ENCODE measurements at regions not wholly inside any gene's neighbourhood (a gene's known extent, or its start where the extent isn't known, plus 50 kb on each side); places are given as distances from the start of the nearest gene placed in this dataset.

- no TSS peak for BruUV-seq (replicated peaks)
- peak overlapping the region; percentile 52; the same call in 1 of the 2 replicates for H3K27ac ChIP-seq (ENCODE audit: low read length)
- H3K4me1 ChIP-seq (ENCODE audit: control insufficient read depth, insufficient read depth, low read length): peaks cover 11% of the 10 kb centered on the region
- TF ChIP-seq POLR2AphosphoS5 (IDR thresholded peaks at IDR 0.05; ENCODE audit: low read depth, low read length) (no peak), SIN3A (IDR thresholded peaks at IDR 0.05; ENCODE audit: borderline replicate concordance, insufficient read depth, low read depth, low read length) (no peak), REST (IDR thresholded peaks at IDR 0.05; ENCODE audit: insufficient read depth in 1 of 2, low read depth in 2 of 2, low read length in 1 of 2) (no peak), TCF7L2 (IDR thresholded peaks at IDR 0.05; ENCODE audit: low read depth, low read length) (no peak), CTCF (IDR thresholded peaks at IDR 0.05) (no peak)
- H3K4me3 ChIP-seq (ENCODE audit: low read depth in 2 of 2, low read length in 2 of 2): no peak overlapping the region
- intact Hi-C loops (cut with micrococcal nuclease; ENCODE audit: unreplicated experiment): no loop called here
- no peaks in the 10 kb centered on the region for H3K9me3 ChIP-seq (ENCODE audit: control insufficient read depth, insufficient read depth, low read depth, low read length)
- POLR2A ChIA-PET: no interaction called here
- CTCF ChIA-PET: interaction anchor here (0.6 kb wide), 1 partner anchor 206 kb away, joined by 5 read pairs; no protein-coding TSS in a partner anchor
- DNase-seq (ENCODE audit: low read depth, low spot score) (no peak), ATAC-seq (no peak)
- in situ Hi-C loops (cut with HindIII; ENCODE audit: low pct_unique_long_range_greater_than_20kb, low sequenced_read_pairs): no loop called here
- H3K36me3 ChIP-seq (ENCODE audit: control insufficient read depth, insufficient read depth, low read length): no peaks in the 10 kb centered on the region
- no peaks in the 10 kb centered on the region for H3K27me3 ChIP-seq (ENCODE audit: control insufficient read depth, insufficient read depth, low read length)
Observed at GRCh38 chr6:43907789-43908472, 137.9 kb downstream of the VEGFA start.

- TF ChIP-seq TCF7L2 (IDR thresholded peaks at IDR 0.05; ENCODE audit: low read depth, low read length): no peak
- TF ChIP-seq CTCF (IDR thresholded peaks at IDR 0.05): no peak
- no peak for TF ChIP-seq REST (IDR thresholded peaks at IDR 0.05; ENCODE audit: insufficient read depth in 1 of 2, low read depth in 2 of 2, low read length in 1 of 2)
- TF ChIP-seq POLR2AphosphoS5 (IDR thresholded peaks at IDR 0.05; ENCODE audit: low read depth, low read length): no peak
- no peak for TF ChIP-seq SIN3A (IDR thresholded peaks at IDR 0.05; ENCODE audit: borderline replicate concordance, insufficient read depth, low read depth, low read length)
- DNase-seq (ENCODE audit: low read depth, low spot score): no peak
- intact Hi-C loops (cut with micrococcal nuclease; ENCODE audit: unreplicated experiment): no loop called here
- Histone ChIP-seq H3K4me3 (ENCODE audit: low read depth in 2 of 2, low read length in 2 of 2) (no peak overlapping the region), H3K27ac (ENCODE audit: low read length) (no peak overlapping the region), H3K36me3 (ENCODE audit: control insufficient read depth, insufficient read depth, low read length) (no peaks in the 10 kb centered on the region), H3K27me3 (ENCODE audit: control insufficient read depth, insufficient read depth, low read length) (no peaks in the 10 kb centered on the region), H3K9me3 (ENCODE audit: control insufficient read depth, insufficient read depth, low read depth, low read length) (no peaks in the 10 kb centered on the region), H3K4me1 (ENCODE audit: control insufficient read depth, insufficient read depth, low read length) (peaks cover 11% of the 10 kb centered on the region)
- ChIA-PET POLR2A (no interaction called here), CTCF (no interaction called here)
- in situ Hi-C loops (cut with HindIII; ENCODE audit: low pct_unique_long_range_greater_than_20kb, low sequenced_read_pairs): no loop called here
- no TSS peak for BruUV-seq (replicated peaks)
- ATAC-seq: no peak
Observed at GRCh38 chr6:43907312-43907711, 137.3 kb downstream of the VEGFA start.

All from Panc1 (cell line).